HEK293T (cell line): ENCODE measurements at regions not wholly inside any gene's neighbourhood (a gene's known extent, or its start where the extent isn't known, plus 50 kb on each side); places are given as distances from the start of the nearest gene placed in this dataset.

Source experiments
- ARNT ChIP-seq: fragments of 450-650 bp; IDR thresholded peaks from 2 replicates; pipeline ENCODE4 v1.6.1; 2017; ENCODE audit warnings: mild to moderate bottlenecking
- BHLHE40 ChIP-seq: fragments of 450-650 bp; IDR thresholded peaks from 2 replicates; pipeline ENCODE4 v1.6.1; 2016; ENCODE audit warnings: mild to moderate bottlenecking, moderate library complexity, borderline replicate concordance
- ELF4 ChIP-seq: fragments of 450-650 bp; IDR thresholded peaks from 2 replicates; pipeline ENCODE4 v1.6.1; 2017; ENCODE audit warnings: antibody characterized with exemption
- FOXK2 ChIP-seq: fragments of 450-650 bp; IDR thresholded peaks from 2 replicates; pipeline ENCODE4 v1.6.1; 2016; ENCODE audit warnings: mild to moderate bottlenecking
- FOXM1 ChIP-seq: fragments of 450-650 bp; IDR thresholded peaks from 2 replicates; pipeline ENCODE4 v1.6.1; 2017; ENCODE audit warnings: mild to moderate bottlenecking, borderline replicate concordance
- PKNOX1 ChIP-seq: fragments of 450-650 bp; IDR thresholded peaks from 2 replicates; pipeline ENCODE4 v1.6.1; 2016
- SP1 ChIP-seq: fragments of 450-650 bp; IDR thresholded peaks from 2 replicates; pipeline ENCODE4 v1.6.1; 2017
- SUZ12 ChIP-seq: fragments of 450-650 bp; IDR thresholded peaks from 2 replicates; pipeline ENCODE4 v1.6.1; 2016; ENCODE audit warnings: mild to moderate bottlenecking

GRCh38 chr15:35605764-35606449, 59.9 kb upstream of the DPH6 start:
- TF ChIP-seq SUZ12 (no peak), SP1 (no peak), BHLHE40 (no peak), FOXK2 (no peak), ELF4 (no peak), FOXM1 (no peak), PKNOX1 (no peak), ARNT (no peak)
